GM19328 (cell line): ENCODE measurements at regions not wholly inside any gene's neighbourhood (a gene's known extent, or its start where the extent isn't known, plus 50 kb on each side); places are given as distances from the start of the nearest gene placed in this dataset.

Experiments
- ATAC-seq: cut with Tn5 transposase; IDR thresholded peaks from one replicate; pipeline ENCODE4 v1.9.1; 2021; ENCODE audit warnings: mild to moderate bottlenecking, moderate library complexity; ENCODE audit not compliant: unreplicated experiment

DNA sequence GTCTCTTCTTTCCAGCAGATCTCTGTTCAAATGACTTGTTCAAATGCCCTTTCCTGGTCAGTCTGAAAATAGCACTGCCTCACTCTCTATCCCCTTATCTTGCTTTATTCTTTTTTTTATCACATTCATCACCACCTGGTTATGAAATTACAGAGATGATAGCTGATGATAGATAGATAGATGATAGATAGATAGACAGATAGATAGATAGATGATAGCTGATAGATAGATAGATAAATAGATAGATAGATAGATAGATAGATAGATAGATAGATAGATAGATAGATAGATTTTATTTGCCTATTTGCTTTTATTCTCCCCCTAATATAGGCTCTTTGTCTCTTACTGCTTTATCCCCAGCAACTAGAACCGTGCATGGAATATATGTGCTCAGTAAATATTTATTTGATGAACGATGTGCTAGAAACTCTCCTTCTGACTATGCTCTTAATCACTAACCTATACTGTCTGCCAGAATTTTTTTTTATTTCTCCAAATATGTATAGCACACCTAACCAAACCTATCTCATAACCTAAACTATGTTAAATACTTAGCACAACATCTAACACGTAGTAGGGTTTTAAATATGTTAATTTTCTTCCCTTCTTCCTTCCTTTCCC is 372.8 kb upstream of the DUSP10 start:
- no peak for ATAC-seq

DNA sequence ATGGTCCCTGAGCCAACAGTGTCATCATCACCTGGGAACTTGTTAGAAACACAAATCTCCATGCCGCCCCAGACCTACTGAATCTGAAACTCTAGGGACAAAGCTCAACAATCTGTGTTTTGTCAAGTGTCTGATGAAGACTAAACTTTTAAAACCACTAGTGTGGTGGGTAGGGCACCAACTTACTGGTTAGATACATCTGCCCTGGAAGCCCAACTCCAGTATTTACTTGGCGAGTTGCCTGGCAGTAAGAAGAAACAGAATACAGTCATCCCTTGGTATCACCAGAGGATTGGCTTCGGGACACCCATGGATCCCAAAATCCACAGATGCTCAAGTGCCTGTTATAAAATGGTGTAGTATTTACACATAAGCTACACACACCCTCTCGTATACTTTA is 367.9 kb upstream of the DUSP10 start:
- ATAC-seq, result no peak

DNA sequence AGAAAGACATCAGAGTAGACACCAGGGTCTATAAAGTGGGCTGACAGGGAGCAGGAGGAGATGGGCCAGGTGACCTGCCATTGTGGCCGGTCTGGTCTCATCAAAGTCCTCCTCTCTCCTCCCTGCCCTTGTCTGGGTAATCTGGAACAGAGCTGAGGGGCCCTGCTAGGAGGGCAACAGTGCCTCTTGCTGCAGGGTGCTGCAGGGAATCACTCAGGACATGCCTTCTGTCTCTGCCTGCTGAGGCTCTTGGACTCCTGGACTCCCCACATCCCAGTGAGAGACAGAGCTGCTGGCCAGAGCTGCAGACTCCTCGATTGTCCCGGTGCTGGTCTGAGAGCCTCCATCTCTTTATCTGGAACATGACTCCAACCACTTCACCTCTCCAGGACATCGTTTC is 366.1 kb upstream of the DUSP10 start:
- ATAC-seq, result no peak

DNA sequence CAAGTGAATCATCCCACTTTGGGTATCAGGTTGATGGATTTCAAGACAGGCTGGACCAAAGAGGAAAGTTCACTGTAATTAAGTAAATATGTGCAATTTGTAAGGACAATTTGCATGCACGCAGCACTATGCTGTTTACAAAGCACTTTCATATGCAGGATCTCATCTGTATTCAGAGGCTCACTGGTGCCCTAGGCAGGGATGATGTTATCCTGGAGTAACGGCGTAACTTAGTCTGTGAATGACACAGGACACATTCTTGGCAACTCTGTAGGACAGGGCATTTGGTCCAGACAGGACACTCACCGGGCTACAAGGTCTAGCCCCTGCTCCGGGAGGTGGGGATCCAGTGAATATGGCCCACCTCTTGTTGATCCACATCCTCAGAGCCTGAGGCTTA is 365.4 kb upstream of the DUSP10 start:
- no peak for ATAC-seq

DNA sequence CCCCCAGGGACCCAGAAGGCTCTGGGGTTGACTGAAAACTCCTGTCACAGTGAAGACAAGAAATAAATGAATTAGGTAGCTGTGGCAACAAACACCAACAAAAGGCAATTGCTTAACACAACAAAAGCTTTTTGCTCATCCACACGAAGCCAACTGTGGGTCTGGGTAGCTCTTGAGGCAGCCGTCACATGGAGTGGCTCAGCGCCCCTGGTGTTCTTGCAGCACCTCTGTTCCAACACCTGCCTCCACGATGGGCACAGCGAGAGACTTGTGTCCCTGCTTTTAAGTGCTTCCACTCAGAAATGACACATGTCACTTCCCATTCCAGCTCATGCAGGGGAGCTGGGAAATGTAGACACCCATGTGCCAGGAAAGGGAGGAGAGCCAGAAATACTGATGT is 364.5 kb upstream of the DUSP10 start:
- ATAC-seq, result no peak

- ATAC-seq, result no peak
Observed at GRCh38 chr1:222105861-222106260, 364.0 kb upstream of the DUSP10 start.

GRCh38 chr1:222105393-222105737 is 363.5 kb upstream of the DUSP10 start:
- peak; percentile 51 for ATAC-seq

DNA sequence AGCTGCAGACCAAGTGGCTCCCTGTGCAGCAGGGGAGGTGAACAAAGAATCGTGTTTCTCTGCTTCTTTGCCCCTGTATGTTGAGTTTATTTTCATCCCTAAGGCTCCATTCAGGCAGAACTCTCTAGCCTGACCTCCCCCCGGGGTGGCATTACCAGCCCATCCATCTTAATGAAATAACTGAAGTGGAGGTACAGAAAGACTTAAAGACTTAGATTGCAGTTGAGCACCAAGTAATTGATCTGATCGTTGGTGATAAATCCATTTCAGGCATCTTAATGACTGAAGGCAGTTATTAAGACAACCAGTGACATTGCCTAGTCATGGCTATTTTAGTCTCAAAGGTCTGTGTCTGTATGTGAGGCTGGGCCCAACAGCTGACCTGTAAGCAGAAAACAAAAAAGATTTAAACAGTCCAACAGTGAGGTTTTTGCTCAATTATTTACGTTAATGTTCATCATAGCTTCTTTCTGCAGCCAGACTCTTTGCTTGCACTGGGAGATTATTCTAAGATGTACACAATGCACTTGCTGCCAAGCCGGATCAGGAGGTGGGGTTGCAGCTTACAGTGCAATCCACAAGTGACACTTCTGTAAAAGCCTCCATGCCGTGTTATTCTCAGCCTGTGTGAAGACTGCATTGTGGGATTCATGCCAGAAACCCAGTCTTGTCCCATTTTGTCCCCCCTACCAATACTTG is 363.0 kb upstream of the DUSP10 start:
- no peak for ATAC-seq

DNA sequence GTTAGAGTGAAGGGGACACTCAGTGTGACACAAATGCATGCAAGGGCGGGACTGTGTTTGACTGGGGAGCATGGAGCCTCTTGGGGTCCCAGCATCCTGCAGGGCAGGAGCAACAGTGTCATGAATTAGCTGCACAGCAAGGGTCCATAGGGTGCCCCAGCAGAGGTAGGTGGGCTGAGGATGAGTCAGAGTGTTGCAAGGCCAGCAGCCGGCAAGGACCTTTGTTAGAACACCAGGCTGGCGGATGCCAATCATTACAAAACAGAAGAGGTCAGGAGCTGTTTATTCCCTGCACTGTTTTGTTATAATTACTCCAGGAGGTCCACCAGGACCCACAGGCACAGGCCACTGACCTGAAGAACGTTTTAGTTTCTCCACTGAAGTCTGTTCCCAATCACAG is 362.2 kb upstream of the DUSP10 start:
- ATAC-seq, result no peak

GRCh38 chr1:222099746-222100145 is 357.9 kb upstream of the DUSP10 start:
- ATAC-seq, result no peak

- ATAC-seq, result no peak
Observed at GRCh38 chr1:222098404-222098803, 356.5 kb upstream of the DUSP10 start.

- no peak for ATAC-seq
Observed at GRCh38 chr1:222097588-222097987, 355.7 kb upstream of the DUSP10 start.

DNA sequence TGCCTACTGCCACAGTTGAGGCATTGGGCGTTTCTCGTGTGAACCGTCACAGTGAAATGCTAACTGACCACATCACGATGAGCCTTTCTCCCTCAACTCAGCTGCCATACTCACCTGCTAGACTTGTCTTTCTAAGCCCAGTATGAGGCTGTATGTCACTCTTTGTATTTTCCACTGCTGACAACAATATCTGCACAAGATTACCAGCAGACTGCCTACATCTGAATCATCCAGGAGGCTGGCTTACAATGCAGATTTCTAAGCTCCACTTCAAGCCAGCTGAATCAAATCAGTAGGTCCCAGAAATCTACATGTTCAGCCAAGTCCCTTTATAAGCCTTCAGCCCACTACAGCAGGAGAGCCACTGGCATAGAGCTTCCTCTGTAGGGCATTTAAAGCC is 355.0 kb upstream of the DUSP10 start:
- ATAC-seq, result no peak

- no peak for ATAC-seq
Observed at GRCh38 chr1:222096476-222096772, 354.5 kb upstream of the DUSP10 start.

- peak; percentile 53 for ATAC-seq
Observed at GRCh38 chr1:222095606-222096475, 354.0 kb upstream of the DUSP10 start.

- no peak for ATAC-seq
Observed at GRCh38 chr1:222093518-222093917, 351.6 kb upstream of the DUSP10 start.

GRCh38 chr1:222090103-222090502 is 348.2 kb upstream of the DUSP10 start:
- ATAC-seq, result no peak

GRCh38 chr1:222087221-222087920 is 345.5 kb upstream of the DUSP10 start:
- no peak for ATAC-seq

GRCh38 chr1:222084996-222085395 is 343.1 kb upstream of the DUSP10 start:
- no peak for ATAC-seq

DNA sequence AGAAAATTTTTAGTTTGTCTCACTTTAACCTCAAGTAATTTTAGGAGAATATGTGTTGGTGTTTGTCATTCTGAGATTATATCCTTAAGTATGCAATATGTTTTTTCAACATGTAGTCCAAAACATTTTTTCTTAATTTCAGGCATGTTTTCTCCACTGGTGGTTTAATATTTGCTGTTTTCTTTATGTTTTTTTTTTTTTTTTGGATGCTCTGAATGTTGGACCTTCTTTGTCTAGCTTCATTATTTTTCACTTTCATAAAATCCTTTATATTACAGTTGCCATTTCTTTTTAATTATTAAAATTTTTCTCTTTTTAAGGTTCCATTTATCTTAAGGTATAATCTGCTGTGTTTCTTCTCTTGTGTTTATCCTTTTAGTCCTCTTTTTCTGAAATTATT is 342.2 kb upstream of the DUSP10 start:
- ATAC-seq, result no peak

DNA sequence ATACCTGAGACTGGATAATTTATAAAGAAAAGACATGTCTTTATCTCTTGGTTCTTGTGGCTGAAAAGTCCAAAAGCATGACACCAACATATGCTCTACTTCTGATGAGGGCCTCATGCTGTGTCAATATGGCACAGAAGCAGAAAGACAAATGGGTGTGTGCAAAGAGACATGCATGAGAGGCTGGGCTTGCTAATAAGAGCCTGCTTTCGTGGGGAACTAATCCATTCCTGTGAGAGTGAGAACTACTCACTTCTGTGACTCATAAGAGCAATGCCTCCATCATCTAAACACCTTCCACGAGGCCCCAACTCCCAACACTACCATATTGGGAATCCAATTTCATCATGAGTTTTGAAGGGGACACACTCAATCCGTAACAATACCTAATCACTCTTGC is 340.0 kb upstream of the DUSP10 start:
- no peak for ATAC-seq

DNA sequence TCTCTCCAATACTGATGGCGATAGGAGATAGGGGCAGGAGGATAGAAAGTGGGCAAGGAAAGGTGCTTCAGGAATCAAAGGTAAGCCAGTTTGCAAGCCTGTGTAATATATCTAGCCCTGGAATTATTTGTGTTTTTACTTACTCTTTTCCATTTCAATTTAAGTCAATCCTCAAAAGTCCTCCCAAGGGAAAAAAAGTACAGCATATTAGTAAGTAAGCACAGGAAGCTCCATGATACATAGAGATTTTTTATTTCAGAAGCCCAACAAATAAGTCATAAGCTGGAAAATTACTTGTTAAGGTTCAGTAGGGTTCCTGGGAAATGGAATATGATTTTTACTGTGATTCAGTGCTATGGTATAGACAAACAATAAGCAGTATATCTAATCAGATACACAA is 337.7 kb upstream of the DUSP10 start:
- ATAC-seq, result no peak
